Peyer's patch (tissue), 4 donors: ENCODE measurements at regions not wholly inside any gene's neighbourhood (a gene's known extent, or its start where the extent isn't known, plus 50 kb on each side); places are given as distances from the start of the nearest gene placed in this dataset.

ENCODE experiments used
- DNase-seq, 3 donors: peaks; one replicate each; pipeline ENCODE4 v3.0.0-alpha.2; 2017 to 2019
- H3K27ac ChIP-seq, 4 donors: fragments of 200-600 bp; sonication (generic); one replicate each; pipeline ENCODE4 v1.5.1; 2016 to 2019
- H3K27me3 ChIP-seq, 2 donors: fragments of 200-600 bp; sonication (generic); one replicate each; pipeline ENCODE4 v1.5.1; 2019
- H3K36me3 ChIP-seq, 3 donors: fragments of 200-600 bp; sonication (generic); one replicate each; pipeline ENCODE4 v1.5.1; 2016 to 2019
- H3K4me1 ChIP-seq, 4 donors: fragments of 200-600 bp; sonication (generic); one replicate each; pipeline ENCODE4 v1.5.1; 2016 to 2019
- H3K4me3 ChIP-seq, 4 donors: fragments of 200-600 bp; sonication (generic); 1 replicate in 3 of 4; 2 replicates in 1 of 4; pipeline ENCODE4 v1.5.1; 2016 to 2019; ENCODE audit warnings: mild to moderate bottlenecking in 1 of 4
- H3K9me3 ChIP-seq, 4 donors: fragments of 200-600 bp; sonication (generic); one replicate each; pipeline ENCODE4 v1.5.1; 2016 to 2019; ENCODE audit warnings: mild to moderate bottlenecking in 1 of 4
- POLR2A ChIP-seq, 2 donors: fragments of 450-650 bp; IDR thresholded peaks; one replicate each; pipeline ENCODE4 v1.5.1; 2017; ENCODE audit warnings: antibody characterized with exemption in 2 of 2, mild to moderate bottlenecking in 2 of 2, moderate library complexity in 2 of 2
- TF ChIP-seq, protein P1 (sequence below), 6 experiments: fragments of 450-650 bp in 4 of 6; fragments of 200-600 bp in 2 of 6; sonication (generic) in 1 of 6; IDR thresholded peaks; one replicate each; pipeline ENCODE4 v1.5.1; 2017 to 2019; ENCODE audit warnings: antibody characterized with exemption in 6 of 6, mild to moderate bottlenecking in 3 of 6, moderate library complexity in 1 of 6

DNA sequence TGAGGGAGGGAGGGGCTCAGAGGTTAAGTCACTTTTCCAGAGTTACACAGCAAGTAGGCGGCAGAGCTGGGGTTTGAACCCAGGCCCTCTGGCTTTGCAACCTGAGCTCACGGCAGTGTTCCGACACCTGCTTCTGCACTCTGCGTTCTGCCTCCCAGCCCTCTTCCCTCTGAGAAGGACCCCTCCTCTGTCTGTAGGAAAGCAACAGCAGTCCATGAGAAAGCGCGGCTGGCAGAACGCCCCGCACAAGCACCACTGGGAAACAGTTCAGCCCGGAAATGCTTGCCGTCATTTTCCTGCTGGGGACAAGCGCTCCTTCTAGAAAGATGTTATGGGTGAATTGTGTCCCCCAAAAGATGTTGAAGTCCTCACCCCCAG lies 241.1 kb downstream of the NPHP4 start:
- peak in 1 of 3 donors; percentile 24 for DNase-seq
- TF ChIP-seq, protein P1, sequence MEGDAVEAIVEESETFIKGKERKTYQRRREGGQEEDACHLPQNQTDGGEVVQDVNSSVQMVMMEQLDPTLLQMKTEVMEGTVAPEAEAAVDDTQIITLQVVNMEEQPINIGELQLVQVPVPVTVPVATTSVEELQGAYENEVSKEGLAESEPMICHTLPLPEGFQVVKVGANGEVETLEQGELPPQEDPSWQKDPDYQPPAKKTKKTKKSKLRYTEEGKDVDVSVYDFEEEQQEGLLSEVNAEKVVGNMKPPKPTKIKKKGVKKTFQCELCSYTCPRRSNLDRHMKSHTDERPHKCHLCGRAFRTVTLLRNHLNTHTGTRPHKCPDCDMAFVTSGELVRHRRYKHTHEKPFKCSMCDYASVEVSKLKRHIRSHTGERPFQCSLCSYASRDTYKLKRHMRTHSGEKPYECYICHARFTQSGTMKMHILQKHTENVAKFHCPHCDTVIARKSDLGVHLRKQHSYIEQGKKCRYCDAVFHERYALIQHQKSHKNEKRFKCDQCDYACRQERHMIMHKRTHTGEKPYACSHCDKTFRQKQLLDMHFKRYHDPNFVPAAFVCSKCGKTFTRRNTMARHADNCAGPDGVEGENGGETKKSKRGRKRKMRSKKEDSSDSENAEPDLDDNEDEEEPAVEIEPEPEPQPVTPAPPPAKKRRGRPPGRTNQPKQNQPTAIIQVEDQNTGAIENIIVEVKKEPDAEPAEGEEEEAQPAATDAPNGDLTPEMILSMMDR (IDR thresholded peaks at IDR 0.05) = no peak
- TF ChIP-seq POLR2A (IDR thresholded peaks at IDR 0.05) = no peak
- no peaks in the 10 kb centered on the region for H3K36me3 ChIP-seq
- no peaks in the 10 kb centered on the region for H3K27me3 ChIP-seq
- H3K4me3 ChIP-seq = no peak overlapping the region
- no peak overlapping the region for H3K27ac ChIP-seq
- H3K4me1 ChIP-seq = no peaks in the 10 kb centered on the region
- H3K9me3 ChIP-seq = no peaks in the 10 kb centered on the region

DNA sequence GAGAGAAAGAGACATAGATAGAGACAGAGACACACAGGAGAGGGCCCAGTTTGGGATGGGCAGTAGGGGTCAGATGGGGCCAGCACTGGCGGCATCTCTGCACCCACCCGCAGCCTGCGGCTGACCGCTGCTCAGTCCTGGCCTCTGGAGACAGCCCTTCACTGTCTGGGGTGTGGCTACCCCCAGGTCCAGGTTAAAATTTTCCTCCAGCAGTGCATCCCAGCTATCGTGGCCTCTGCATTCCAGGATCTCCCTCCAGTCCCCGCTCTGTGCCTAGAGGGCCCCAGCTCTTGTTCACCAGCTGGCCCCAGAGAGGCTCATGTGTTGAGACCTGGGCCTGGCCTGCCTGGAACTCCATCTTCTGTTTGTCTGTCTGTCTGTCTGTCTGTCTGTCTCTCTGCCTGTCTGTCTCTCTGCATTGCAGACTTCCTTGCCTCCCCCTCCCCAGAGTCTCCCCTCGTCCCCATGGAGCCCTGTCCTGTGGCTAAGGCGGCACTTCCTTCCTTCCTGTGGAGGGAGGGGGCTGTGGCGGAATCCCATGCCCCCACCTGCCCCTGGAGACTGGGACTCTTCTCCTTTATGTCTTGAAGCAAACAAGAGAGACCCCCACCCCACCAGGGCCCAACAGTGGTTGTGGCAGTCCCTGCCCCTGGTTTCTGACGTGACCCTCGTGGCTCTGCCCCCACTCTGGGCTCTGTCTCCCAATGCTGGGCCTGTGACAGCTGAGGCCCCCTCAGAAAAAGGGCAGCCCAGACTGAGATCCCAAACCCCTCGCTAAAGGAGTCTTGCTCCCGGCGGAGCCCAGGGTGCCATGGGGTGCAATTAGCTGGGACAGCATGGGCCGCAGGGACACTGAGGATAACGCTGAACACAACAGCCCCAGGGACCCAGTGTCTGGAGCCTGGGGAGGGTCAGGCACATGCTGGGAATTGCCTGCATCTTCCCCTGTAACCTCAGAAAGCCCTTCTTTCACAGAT lies 241.8 kb downstream of the NPHP4 start:
- Histone ChIP-seq H3K27ac (no peak overlapping the region), H3K4me3 (no peak overlapping the region), H3K27me3 (no peaks in the 10 kb centered on the region), H3K36me3 (no peaks in the 10 kb centered on the region), H3K4me1 (no peaks in the 10 kb centered on the region), H3K9me3 (no peaks in the 10 kb centered on the region)
- peak in 1 of 3 donors; percentile 37 for DNase-seq
- no peak for TF ChIP-seq POLR2A (IDR thresholded peaks at IDR 0.05)
- TF ChIP-seq, protein P1 (IDR thresholded peaks at IDR 0.05) = no peak

DNA sequence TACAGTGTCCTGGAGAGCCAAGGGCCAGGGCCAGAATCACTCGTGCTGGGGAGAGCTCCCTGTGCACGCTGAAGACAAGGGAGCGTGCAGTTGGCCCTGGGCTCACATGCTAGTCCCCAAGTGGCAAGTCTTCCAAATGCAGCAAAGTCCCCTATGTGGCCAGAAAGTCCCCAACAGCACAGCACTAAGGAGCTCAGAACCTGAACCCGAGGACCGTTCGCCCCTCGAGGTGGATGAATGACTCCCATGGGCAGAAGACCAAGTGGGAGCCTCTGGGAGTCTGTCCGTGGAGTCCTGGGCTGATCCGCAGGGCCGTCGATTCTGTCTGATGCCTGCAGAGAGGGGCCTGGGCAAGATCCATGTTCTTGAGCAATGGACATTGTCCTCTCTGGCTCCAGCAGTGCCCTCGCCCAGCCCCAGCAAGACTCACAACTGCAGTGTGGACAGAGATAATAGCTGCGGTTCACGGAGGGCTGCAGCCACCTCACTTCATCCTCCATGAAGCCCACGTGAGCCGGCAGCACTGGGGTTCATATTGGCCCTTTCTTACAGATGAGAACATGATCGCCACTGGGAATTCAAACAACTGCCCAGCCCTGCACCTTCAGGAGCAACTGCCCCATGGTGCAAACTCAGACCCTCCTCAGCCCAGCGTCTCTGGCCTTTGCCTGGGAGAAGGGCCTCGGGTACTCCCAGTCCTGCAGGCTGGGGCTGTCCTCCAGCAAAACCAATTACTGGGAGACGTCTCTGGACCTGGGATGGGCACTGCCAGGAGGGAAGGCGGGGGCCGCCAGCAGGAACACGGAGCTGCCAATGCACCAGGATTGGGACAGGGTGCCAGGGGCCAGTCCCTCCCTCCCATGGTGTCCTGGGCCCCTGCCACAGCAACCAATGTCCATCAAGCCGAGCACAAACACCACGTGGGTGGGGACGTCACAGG lies 243.7 kb downstream of the NPHP4 start:
- Histone ChIP-seq H3K27ac (no peak overlapping the region), H3K4me1 (no peaks in the 10 kb centered on the region), H3K36me3 (no peaks in the 10 kb centered on the region), H3K9me3 (no peaks in the 10 kb centered on the region), H3K27me3 (no peaks in the 10 kb centered on the region), H3K4me3 (no peak overlapping the region)
- no peak for TF ChIP-seq POLR2A (IDR thresholded peaks at IDR 0.05)
- TF ChIP-seq, protein P1 (IDR thresholded peaks at IDR 0.05) = no peak
- peak in 2 of 3 donors; percentile 31 to 38 for DNase-seq

DNA sequence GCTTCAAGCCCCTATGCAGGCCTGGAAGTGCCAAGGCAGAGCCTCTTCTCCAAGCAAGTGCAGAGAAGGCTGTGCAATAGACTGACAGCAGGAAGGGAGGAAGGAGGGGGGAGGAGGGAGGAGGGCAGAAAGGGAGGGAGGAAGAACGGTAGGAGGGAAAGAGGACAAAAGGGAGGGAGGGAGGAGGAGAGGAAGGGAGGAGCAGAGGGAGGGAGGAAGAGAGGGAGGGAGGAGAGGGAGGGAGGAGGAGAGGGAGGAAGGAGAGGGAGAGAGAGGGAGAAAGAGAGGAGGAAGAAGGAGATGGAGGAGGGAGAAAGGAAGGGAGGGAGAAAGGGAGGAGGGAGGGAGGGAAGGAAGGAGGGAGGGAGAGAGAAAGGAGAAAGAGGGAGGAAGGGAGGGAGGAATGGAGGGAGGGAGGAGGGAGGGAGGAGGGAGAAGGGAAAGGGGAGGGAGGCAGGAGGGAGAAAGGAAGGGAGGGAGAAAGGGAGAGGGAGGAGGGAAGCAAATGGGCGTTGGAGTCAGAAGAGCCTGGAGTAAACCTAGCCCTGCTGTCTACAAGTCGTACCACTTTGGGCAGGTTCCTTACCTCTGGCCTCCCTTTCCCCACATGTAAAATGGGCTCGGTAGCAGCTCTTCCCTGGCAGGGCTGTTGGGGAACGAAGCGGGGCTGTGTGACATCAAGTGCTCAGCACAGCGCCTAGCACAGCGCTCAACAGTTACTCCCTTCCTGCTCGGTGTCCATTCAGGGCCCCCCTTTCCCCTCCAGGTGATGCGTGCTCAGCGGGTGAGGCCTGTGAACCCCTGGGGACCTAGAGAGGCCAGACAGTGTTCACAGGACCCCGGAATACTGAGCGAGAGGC lies 244.6 kb downstream of the NPHP4 start:
- H3K27me3 ChIP-seq = no peaks in the 10 kb centered on the region
- H3K9me3 ChIP-seq = no peaks in the 10 kb centered on the region
- H3K4me3 ChIP-seq = no peak overlapping the region
- H3K27ac ChIP-seq = no peak overlapping the region
- TF ChIP-seq POLR2A (IDR thresholded peaks at IDR 0.05) = no peak
- TF ChIP-seq, protein P1 (IDR thresholded peaks at IDR 0.05) = no peak
- H3K36me3 ChIP-seq = no peaks in the 10 kb centered on the region
- DNase-seq = peak in 1 of 3 donors; percentile 27
- H3K4me1 ChIP-seq = no peaks in the 10 kb centered on the region
